Heart left ventricle (tissue), 16 donors: ENCODE measurements at regions not wholly inside any gene's neighbourhood (a gene's known extent, or its start where the extent isn't known, plus 50 kb on each side); places are given as distances from the start of the nearest gene placed in this dataset.

ENCODE experiments used
- ATAC-seq, 4 donors: fragments of 200-7000 bp; cut with Tn5 transposase; one replicate each; pipeline ENCODE4 v1.9.1; 2020 to 2022; ENCODE audit warnings: moderate library complexity in 4 of 4, mild to moderate bottlenecking in 3 of 4, moderate number of reproducible peaks in 1 of 4
- DNase-seq, 5 donors: peaks; one replicate each; pipeline ENCODE4 v3.0.0-alpha.2; 2020
- H3K27ac ChIP-seq, 12 donors: fragments of 200-600 bp; sonication (generic) in 4 of 12; one replicate each; pipeline versions ENCODE4 v1.5.0 to v1.8.0; 2016 to 2022; ENCODE audit warnings: mild to moderate bottlenecking in 2 of 12
- H3K27me3 ChIP-seq, 9 donors: fragments of 200-600 bp; sonication (generic) in 2 of 9; one replicate each; pipeline versions ENCODE4 v1.5.1 to v1.8.0; 2016 to 2022; ENCODE audit warnings: mild to moderate bottlenecking in 3 of 9
- H3K36me3 ChIP-seq, 9 donors: fragments of 200-600 bp; sonication (generic) in 2 of 9; one replicate each; pipeline versions ENCODE4 v1.5.0 to v1.8.0; 2018 to 2022; ENCODE audit warnings: mild to moderate bottlenecking in 2 of 9
- H3K4me1 ChIP-seq, 12 donors: fragments of 200-600 bp; sonication (generic) in 4 of 12; one replicate each; pipeline versions ENCODE4 v1.5.0 to v1.8.0; 2016 to 2022; ENCODE audit warnings: mild to moderate bottlenecking in 3 of 12
- H3K4me3 ChIP-seq, 12 donors: fragments of 200-600 bp; sonication (generic) in 4 of 12; one replicate each; pipeline versions ENCODE4 v1.5.0 to v1.8.0; 2017 to 2022; ENCODE audit warnings: mild to moderate bottlenecking in 9 of 12, moderate library complexity in 4 of 12
- H3K9me3 ChIP-seq, 12 donors: fragments of 200-600 bp; sonication (generic) in 4 of 12; one replicate each; pipeline versions ENCODE4 v1.5.0 to v1.8.0; 2016 to 2022; ENCODE audit warnings: mild to moderate bottlenecking in 1 of 12
- POLR2A ChIP-seq, 2 donors: fragments of 450-650 bp; IDR thresholded peaks; one replicate each; pipeline ENCODE4 v1.6.1; 2017; ENCODE audit warnings: antibody characterized with exemption in 2 of 2, mild to moderate bottlenecking in 2 of 2, moderate library complexity in 2 of 2
- WGBS, 4 donors: extraction: QIAGEN DNeasy Blood & Tissue Kit in 2 of 4; methylation state at CpG; one replicate each; pipeline versions ENCODE4 v1.1.5 to v1.1.7; 2013 to 2018; 5-methylcytosine and 5-hydroxymethylcytosine counted together
- intact Hi-C, 10 donors: fragments of 100-400 bp; cut with DNase I; formaldehyde crosslinking; loops; one replicate each; pipeline versions ENCODE4 v1.11.1 to v1.14.2; 2022
- TF ChIP-seq, protein P1 (sequence below), 12 donors: fragments of 200-600 bp; sonication (generic) in 4 of 12; IDR thresholded peaks; one replicate each; pipeline versions ENCODE4 v1.5.0 to v1.8.0; 2018 to 2022; ENCODE audit warnings: antibody characterized with exemption in 12 of 12, mild to moderate bottlenecking in 5 of 12
- donor health status: ischemic (EF 13 %, LVEDD 7.1; RV severe dilation, severe dysfunction).
- donor health status: healthy with polysubstance abuse.
- donor health status: DM: no; HTN: yes; CAD: no.
- donor health status: DM: no; HTN: no; CAD: no.
- donor health status: ischemic (EF 25% LVEDD 6.9; RV normal size, moderate dysfunction).
- donor health status: ischemic (EF 25% LVEDD 5.7; RV mildly dilated, moderate dysfunction).
- donor health status: healthy.
- donor health status: DM: yes; HTN: yes; CAD: no.
- donor health status: ischemic (EF 35%, LVEDD 5.7; RV mildly dilated, moderate dysfunction).
- donor health status: nonischemic (EF 11% LVEDD 7.7; RV severe dilation, severe dysfunction).
- donor health status: DM: yes; HTN: yes; CAD: no.
- donor health status: PGD.
- donor health status: ischemic (EF 29% LVEDD 5.4; RV normal size, mild dysfunction).
- donor health status: nonischemic (EF 23%, LVEDD 6.1; RV moderate dilation, normal function).

DNA sequence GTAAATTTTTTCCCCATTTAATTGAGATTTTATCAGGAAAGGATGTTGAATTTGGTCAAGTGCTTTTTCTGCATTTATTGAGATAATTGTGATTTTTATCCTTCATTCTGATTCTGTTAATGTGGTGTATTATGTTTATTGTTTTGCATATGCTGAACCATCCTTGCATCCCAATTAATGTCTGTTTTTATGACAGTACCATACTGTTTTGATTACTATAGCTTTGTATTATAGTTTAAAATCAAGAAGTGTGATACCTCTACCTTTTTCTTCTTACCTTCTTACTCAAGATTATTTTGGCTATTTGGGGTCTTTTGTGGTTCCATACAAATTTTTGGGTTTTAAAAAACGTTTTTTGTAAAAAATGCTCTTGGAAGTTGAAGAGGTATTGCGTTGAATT, 357.2 kb downstream of the REEP3 start:
- Histone ChIP-seq H3K27me3 (no peaks in the 10 kb centered on the region), H3K36me3 (no peaks in the 10 kb centered on the region), H3K4me3 (no peak overlapping the region), H3K9me3 (peaks cover 0 to 42% (median 13%) of the 10 kb centered on the region in 12 donors), H3K27ac (no peak overlapping the region), H3K4me1 (no peaks in the 10 kb centered on the region)
- ATAC-seq = no peak
- 69 to 80% (median 76%) methylated on average over 2 of the region's 2 CpGs for WGBS, 4 donors
- intact Hi-C loops = loop anchor here in 2 of 10 donors (5.0 to 10.0 kb wide), 2 partner anchors 94 to 96 kb away; no protein-coding TSS in a partner anchor
- TF ChIP-seq, protein P1, sequence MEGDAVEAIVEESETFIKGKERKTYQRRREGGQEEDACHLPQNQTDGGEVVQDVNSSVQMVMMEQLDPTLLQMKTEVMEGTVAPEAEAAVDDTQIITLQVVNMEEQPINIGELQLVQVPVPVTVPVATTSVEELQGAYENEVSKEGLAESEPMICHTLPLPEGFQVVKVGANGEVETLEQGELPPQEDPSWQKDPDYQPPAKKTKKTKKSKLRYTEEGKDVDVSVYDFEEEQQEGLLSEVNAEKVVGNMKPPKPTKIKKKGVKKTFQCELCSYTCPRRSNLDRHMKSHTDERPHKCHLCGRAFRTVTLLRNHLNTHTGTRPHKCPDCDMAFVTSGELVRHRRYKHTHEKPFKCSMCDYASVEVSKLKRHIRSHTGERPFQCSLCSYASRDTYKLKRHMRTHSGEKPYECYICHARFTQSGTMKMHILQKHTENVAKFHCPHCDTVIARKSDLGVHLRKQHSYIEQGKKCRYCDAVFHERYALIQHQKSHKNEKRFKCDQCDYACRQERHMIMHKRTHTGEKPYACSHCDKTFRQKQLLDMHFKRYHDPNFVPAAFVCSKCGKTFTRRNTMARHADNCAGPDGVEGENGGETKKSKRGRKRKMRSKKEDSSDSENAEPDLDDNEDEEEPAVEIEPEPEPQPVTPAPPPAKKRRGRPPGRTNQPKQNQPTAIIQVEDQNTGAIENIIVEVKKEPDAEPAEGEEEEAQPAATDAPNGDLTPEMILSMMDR (IDR thresholded peaks at IDR 0.05) = no peak
- TF ChIP-seq POLR2A (IDR thresholded peaks at IDR 0.05) = no peak
- DNase-seq = no peak

DNA sequence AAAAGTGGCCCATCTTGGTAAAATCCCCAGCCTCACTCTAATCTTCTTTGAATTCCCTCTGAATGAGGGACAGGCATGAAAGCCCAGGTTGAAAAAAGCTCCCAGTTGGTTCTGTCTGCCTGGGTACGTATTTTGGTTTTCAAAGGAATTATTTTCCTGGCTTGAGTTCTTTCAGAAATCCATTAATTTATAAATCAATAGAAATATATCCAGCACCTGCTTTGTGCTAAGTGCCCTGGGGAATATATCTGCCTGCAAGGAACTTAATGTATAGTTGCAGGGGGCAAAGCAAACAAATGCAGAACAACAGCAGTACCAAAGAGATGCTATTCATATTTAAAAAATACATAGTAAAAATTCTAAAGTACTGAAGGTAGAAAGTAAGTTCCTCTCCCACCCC, 362.7 kb downstream of the REEP3 start:
- WGBS, 4 donors = 58 to 96% (median 85%) methylated on average over 1 of the region's 1 CpG
- intact Hi-C loops = no loop called here
- no peak for ATAC-seq

DNA sequence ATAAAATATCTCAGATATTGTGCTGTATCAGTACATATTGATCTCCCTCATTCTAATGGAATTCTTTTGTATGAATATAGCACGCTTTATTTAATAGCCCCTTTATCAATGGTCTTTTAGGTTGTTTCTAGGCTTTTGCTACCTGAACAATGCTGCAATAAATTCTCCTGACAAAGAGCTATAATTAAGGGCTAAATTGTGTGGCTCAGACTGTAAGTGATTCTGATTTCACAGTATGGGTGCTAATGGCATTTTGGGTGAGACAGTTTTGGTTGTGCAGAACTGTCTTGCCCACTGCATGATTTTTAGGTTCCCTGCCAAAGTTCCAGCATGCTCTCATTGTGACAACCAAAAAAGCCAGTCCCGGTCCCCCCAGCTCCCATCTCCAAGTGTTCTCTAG, 363.2 kb downstream of the REEP3 start:
- TF ChIP-seq, protein P1 (IDR thresholded peaks at IDR 0.05) = no peak
- TF ChIP-seq POLR2A (IDR thresholded peaks at IDR 0.05) = no peak
- H3K27me3 ChIP-seq = no peaks in the 10 kb centered on the region
- H3K4me3 ChIP-seq = no peak overlapping the region
- H3K36me3 ChIP-seq = no peaks in the 10 kb centered on the region
- WGBS, 4 donors = 79 to 100% (median 82%) methylated on average over 1 to 2 of the region's 2 CpGs
- no peak for DNase-seq
- H3K9me3 ChIP-seq = peaks cover 0 to 23% (median 4%) of the 10 kb centered on the region in 12 donors
- ATAC-seq = no peak
- H3K27ac ChIP-seq = no peak overlapping the region
- intact Hi-C loops = no loop called here
- no peaks in the 10 kb centered on the region for H3K4me1 ChIP-seq

More for the DNA sequence above, 362.7 kb downstream of the REEP3 start:
- Histone ChIP-seq H3K4me3 (no peak overlapping the region), H3K27ac (no peak overlapping the region), H3K27me3 (no peaks in the 10 kb centered on the region), H3K36me3 (no peaks in the 10 kb centered on the region), H3K9me3 (peaks cover 0 to 28% (median 6%) of the 10 kb centered on the region in 12 donors), H3K4me1 (no peaks in the 10 kb centered on the region)
- TF ChIP-seq, protein P1 (IDR thresholded peaks at IDR 0.05) = no peak
- TF ChIP-seq POLR2A (IDR thresholded peaks at IDR 0.05) = no peak
- DNase-seq = no peak

DNA sequence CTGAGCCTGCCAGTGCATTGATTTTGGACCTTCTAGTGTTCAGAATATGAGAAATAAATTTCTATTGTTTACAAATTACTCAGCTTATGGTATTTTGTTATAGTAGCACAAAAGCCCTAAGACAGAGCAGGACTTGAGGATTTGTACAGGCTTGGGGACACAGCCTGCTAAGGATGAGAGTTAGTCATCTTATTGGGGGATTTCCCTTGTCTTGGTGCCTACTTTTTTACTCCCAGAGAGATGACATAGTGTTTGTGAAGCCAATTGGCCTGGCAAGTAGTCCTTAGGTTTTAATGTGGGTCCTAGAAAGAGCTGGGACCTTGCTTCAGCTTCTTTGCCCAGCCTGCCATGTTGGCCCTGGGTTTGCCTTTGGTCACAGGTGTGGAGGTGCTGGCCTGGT, 364.0 kb downstream of the REEP3 start:
- intact Hi-C loops = no loop called here
- DNase-seq = no peak
- H3K9me3 ChIP-seq = peaks cover 0 to 16% (median 4%) of the 10 kb centered on the region in 12 donors

More for the DNA sequence above, 364.0 kb downstream of the REEP3 start:
- H3K27ac ChIP-seq = no peak overlapping the region
- no peak overlapping the region for H3K4me3 ChIP-seq
- no peaks in the 10 kb centered on the region for H3K4me1 ChIP-seq
- H3K36me3 ChIP-seq = no peaks in the 10 kb centered on the region
- H3K27me3 ChIP-seq = peaks cover 0 to 1% (median 0%) of the 10 kb centered on the region in 9 donors
- TF ChIP-seq POLR2A (IDR thresholded peaks at IDR 0.05) = no peak
- TF ChIP-seq, protein P1 (IDR thresholded peaks at IDR 0.05) = no peak
- ATAC-seq = no peak
